BLaER1 treated with 17β-estradiol and CSF1 and Interleukin-3, amounts not matched to agents 10 nM and 100 nM (cell line): ENCODE measurements at regions not wholly inside any gene's neighbourhood (a gene's known extent, or its start where the extent isn't known, plus 50 kb on each side); places are given as distances from the start of the nearest gene placed in this dataset.

Experiments used
- H3K27ac ChIP-seq, 11 experiments: shearing (Covaris generic); formaldehyde crosslinking; 2 replicates each; pipeline ENCODE4 v1.8.1; 2022
- H3K27me3 ChIP-seq, 11 experiments: shearing (Covaris generic); formaldehyde crosslinking; 2 replicates each; pipeline ENCODE4 v1.8.1; 2022
- H3K36me3 ChIP-seq, 11 experiments: shearing (Covaris generic); formaldehyde crosslinking; 2 replicates each; pipeline ENCODE4 v1.8.1; 2022
- H3K4me1 ChIP-seq, 10 experiments: shearing (Covaris generic); formaldehyde crosslinking; 2 replicates each; pipeline ENCODE4 v1.8.1; 2022
- H3K4me2 ChIP-seq, 11 experiments: shearing (Covaris generic); formaldehyde crosslinking; 2 replicates each; pipeline ENCODE4 v1.8.1; 2022
- H3K4me3 ChIP-seq, 10 experiments: shearing (Covaris generic); formaldehyde crosslinking; 2 replicates each; pipeline ENCODE4 v1.8.1; 2022
- H3K9ac ChIP-seq, 11 experiments: shearing (Covaris generic); formaldehyde crosslinking; 2 replicates each; pipeline ENCODE4 v1.8.1; 2022
- H3K9me3 ChIP-seq, 11 experiments: shearing (Covaris generic); formaldehyde crosslinking; replicated peaks in 1 of 11; 2 replicates each; pipeline ENCODE4 v1.8.1; 2022
- H4K20me1 ChIP-seq, 11 experiments: shearing (Covaris generic); formaldehyde crosslinking; 2 replicates each; pipeline ENCODE4 v1.8.1; 2022
- Cebpa-rat ChIP-seq, 11 experiments: shearing (Covaris generic); IDR thresholded peaks; 2 replicates each; pipeline ENCODE4 v1.8.1; 2022

GRCh38 chr9:84139296-84140070 lies 158.9 kb downstream of the RMI1 start:
- Histone ChIP-seq H3K27me3 (peaks cover 0 to 10% (median 0%) of the 10 kb centered on the region in 11 experiments; a peak in 8 of 22 replicates), H3K9ac (peak overlapping the region in 1 of 11 experiments; percentile 2; a peak in 1 of 22 replicates), H3K4me3 (no peak overlapping the region), H3K4me1 (peaks cover 9 to 16% (median 12%) of the 10 kb centered on the region in 10 experiments), H3K36me3 (no peaks in the 10 kb centered on the region), H3K9me3 (peaks cover 0 to 10% (median 8%) of the 10 kb centered on the region in 11 experiments; a peak in 15 of 22 replicates), H3K4me2 (peak overlapping the region; percentile 45 to 80 (median 68)), H3K27ac (peak overlapping the region in 7 of 11 experiments; percentile 2 to 61 (median 34); a peak in 9 of 22 replicates), H4K20me1 (no peaks in the 10 kb centered on the region)
- TF ChIP-seq Cebpa-rat (IDR thresholded peaks at IDR 0.05) = no peak

- Histone ChIP-seq H4K20me1 (no peaks in the 10 kb centered on the region), H3K9me3 (peaks cover 0 to 10% (median 8%) of the 10 kb centered on the region in 11 experiments; a peak in 15 of 22 replicates), H3K4me1 (peaks cover 9 to 18% (median 12%) of the 10 kb centered on the region in 10 experiments), H3K9ac (no peak overlapping the region), H3K27me3 (peaks cover 0 to 10% (median 0%) of the 10 kb centered on the region in 11 experiments; a peak in 8 of 22 replicates), H3K4me3 (no peak overlapping the region), H3K27ac (no peak overlapping the region), H3K4me2 (peak overlapping the region in 1 of 11 experiments; percentile 80; a peak in 1 of 22 replicates), H3K36me3 (no peaks in the 10 kb centered on the region)
- no peak for TF ChIP-seq Cebpa-rat (IDR thresholded peaks at IDR 0.05)
These were observed 160.0 kb downstream of the RMI1 start for GRCh38 chr9:84140535-84141101.

DNA sequence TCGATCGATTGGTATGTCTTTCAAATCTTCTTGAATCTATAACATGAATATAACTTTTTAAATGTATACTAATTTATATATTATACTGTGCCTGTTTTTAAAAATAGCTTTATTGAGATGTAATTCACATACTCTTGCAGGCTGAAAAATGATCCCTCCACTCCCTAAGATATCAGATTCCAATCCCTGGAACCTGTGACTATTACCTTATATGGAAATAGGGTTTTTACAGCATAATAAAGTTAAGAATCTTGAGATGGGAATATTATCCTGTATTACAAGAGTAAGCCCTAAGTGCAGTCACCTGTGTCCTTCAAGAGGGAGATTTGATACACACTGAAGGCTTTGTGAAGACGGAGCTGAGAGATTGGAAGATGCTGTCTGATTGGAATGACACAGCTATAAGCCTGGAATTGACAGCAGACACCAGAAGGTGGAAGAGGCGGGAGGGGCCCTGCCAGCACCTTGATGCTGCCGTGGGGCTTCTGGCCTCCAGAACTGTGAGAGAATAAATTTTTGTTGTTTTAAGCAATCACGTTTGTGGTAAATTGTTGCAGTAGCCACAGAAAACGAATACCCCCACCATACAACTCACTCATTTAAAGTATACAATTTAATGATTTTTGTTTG lies 161.3 kb downstream of the RMI1 start:
- Histone ChIP-seq H3K36me3 (no peaks in the 10 kb centered on the region), H3K9ac (no peak overlapping the region), H3K9me3 (peaks cover 0 to 10% (median 8%) of the 10 kb centered on the region in 11 experiments; a peak in 15 of 22 replicates), H3K4me3 (no peak overlapping the region), H3K4me1 (peaks cover 16 to 31% (median 19%) of the 10 kb centered on the region in 10 experiments), H3K27me3 (peaks cover 0 to 10% (median 0%) of the 10 kb centered on the region in 11 experiments; a peak in 8 of 22 replicates), H3K4me2 (no peak overlapping the region), H3K27ac (no peak overlapping the region), H4K20me1 (no peaks in the 10 kb centered on the region)
- TF ChIP-seq Cebpa-rat (IDR thresholded peaks at IDR 0.05) = no peak

GRCh38 chr9:84145031-84145430 lies 164.4 kb downstream of the RMI1 start:
- Histone ChIP-seq H3K4me3 (no peak overlapping the region), H3K4me2 (no peak overlapping the region), H3K4me1 (peaks cover 17 to 36% (median 20%) of the 10 kb centered on the region in 10 experiments), H3K27me3 (peaks cover 0 to 10% (median 0%) of the 10 kb centered on the region in 11 experiments; a peak in 8 of 22 replicates), H3K27ac (no peak overlapping the region), H3K36me3 (no peaks in the 10 kb centered on the region), H4K20me1 (no peaks in the 10 kb centered on the region), H3K9ac (no peak overlapping the region), H3K9me3 (peaks cover 0 to 10% (median 8%) of the 10 kb centered on the region in 11 experiments; a peak in 15 of 22 replicates)
- TF ChIP-seq Cebpa-rat (IDR thresholded peaks at IDR 0.05) = no peak

DNA sequence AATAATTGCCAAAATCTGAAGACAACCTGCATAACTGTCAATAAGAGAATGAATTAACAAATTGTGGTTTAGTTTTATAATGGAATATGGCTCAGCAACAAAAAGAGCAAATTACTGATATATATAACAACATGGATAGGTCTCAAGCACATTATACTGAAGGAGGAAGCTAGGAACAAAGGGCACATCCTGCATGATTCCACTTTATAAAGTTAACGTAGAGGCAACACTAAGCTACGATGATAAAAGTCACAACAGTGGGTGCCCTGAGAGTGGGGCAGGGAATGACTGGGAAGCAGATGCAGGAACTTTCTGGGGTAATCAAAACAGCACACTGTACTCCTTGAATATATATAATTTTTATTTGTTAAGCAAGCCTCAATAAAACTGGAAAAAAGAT lies 165.2 kb downstream of the RMI1 start:
- Histone ChIP-seq H3K4me2 (peak overlapping the region in 2 of 11 experiments; percentile 72 to 78; a peak in 1 of 22 replicates), H3K9me3 (peaks cover 0 to 3% (median 2%) of the 10 kb centered on the region in 11 experiments; a peak in 9 of 22 replicates), H3K27me3 (peaks cover 0 to 6% (median 0%) of the 10 kb centered on the region in 11 experiments; a peak in 8 of 22 replicates), H3K9ac (no peak overlapping the region), H4K20me1 (no peaks in the 10 kb centered on the region), H3K4me1 (peaks cover 17 to 31% (median 20%) of the 10 kb centered on the region in 10 experiments), H3K27ac (no peak overlapping the region), H3K36me3 (no peaks in the 10 kb centered on the region), H3K4me3 (no peak overlapping the region)
- TF ChIP-seq Cebpa-rat (IDR thresholded peaks at IDR 0.05) = no peak

DNA sequence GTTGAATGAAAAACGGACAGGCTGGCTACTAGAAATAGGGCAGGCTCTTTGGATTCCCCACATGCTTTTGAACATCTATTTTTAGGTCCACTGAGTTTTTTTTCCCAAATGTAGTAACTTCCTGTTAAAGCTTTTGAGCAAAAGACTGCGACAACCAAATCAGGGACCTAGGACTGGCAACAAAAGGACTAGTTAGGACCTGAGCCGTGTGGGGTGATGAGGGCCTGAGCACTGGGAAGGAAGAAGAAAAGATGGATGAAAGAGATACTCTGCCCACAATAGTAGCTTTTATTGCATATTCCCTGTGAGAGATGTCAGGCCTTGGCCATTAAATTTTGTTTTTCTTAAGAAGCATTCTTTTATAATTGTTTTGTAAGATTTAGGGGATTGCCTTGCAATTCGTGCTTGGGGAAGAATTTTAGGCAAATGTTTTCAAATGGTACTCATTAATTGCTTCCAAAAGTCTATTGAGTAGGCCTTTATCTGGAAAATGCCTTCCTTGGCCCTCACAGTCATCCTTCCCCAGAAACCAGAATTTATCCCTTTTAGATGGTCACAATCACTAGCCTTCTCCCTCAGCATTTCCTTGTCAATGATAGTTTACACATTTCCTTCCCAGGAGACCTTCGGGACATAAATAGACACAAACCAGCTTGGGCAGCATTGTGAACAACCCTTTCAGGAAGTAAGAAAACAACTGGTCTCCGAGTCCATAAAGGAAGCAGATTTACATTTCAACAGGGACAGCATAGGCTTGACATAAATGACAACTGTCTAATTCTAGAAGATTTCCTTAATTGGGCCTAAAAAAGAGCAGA lies 166.5 kb downstream of the RMI1 start:
- H3K27ac ChIP-seq = peak overlapping the region; percentile 9 to 75 (median 66); a peak in 19 of 22 replicates
- H3K4me1 ChIP-seq = peaks cover 17 to 36% (median 23%) of the 10 kb centered on the region in 10 experiments
- H3K27me3 ChIP-seq = no peaks in the 10 kb centered on the region
- H3K9ac ChIP-seq = peak overlapping the region in 8 of 11 experiments; percentile 3 to 52 (median 26); a peak in 10 of 22 replicates
- H3K9me3 ChIP-seq = no peaks in the 10 kb centered on the region
- H3K36me3 ChIP-seq = no peaks in the 10 kb centered on the region
- no peaks in the 10 kb centered on the region for H4K20me1 ChIP-seq
- H3K4me3 ChIP-seq = no peak overlapping the region
- H3K4me2 ChIP-seq = peak overlapping the region; percentile 51 to 78 (median 70)
- no peak for TF ChIP-seq Cebpa-rat (IDR thresholded peaks at IDR 0.05)

GRCh38 chr9:84151236-84151635 lies 170.6 kb downstream of the RMI1 start:
- TF ChIP-seq Cebpa-rat (IDR thresholded peaks at IDR 0.05) = no peak
- Histone ChIP-seq H3K27me3 (no peaks in the 10 kb centered on the region), H3K9ac (no peak overlapping the region), H3K4me2 (peak overlapping the region in 1 of 11 experiments; percentile 60; a peak in 1 of 22 replicates), H3K9me3 (no peaks in the 10 kb centered on the region), H4K20me1 (no peaks in the 10 kb centered on the region), H3K4me1 (peaks cover 16 to 43% (median 26%) of the 10 kb centered on the region in 10 experiments), H3K27ac (no peak overlapping the region), H3K36me3 (no peaks in the 10 kb centered on the region), H3K4me3 (no peak overlapping the region)

DNA sequence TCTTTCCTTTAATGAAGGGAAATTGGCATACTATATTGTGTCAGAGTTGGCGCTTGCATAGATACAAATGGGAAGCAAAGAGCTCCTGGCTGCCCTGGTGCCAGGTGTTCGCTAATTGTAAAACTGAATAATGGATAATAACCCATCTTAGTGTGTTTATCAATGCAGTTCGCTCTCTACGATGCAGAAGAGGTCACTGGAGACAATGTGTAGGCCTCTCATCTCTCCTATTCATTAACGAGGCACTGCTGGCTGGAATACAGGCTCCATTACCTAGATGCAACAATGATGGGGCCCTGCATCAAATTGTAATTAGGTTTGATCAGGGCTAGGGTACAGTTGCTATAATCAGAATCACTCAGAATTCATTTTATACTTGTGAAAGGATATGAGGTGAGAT lies 171.0 kb downstream of the RMI1 start:
- H3K36me3 ChIP-seq = no peaks in the 10 kb centered on the region
- H3K4me1 ChIP-seq = peaks cover 12 to 39% (median 22%) of the 10 kb centered on the region in 10 experiments
- H3K4me2 ChIP-seq = peak overlapping the region in 4 of 11 experiments; percentile 49 to 60 (median 54); a peak in 8 of 22 replicates
- no peak overlapping the region for H3K27ac ChIP-seq
- H3K4me3 ChIP-seq = no peak overlapping the region
- no peaks in the 10 kb centered on the region for H3K27me3 ChIP-seq
- TF ChIP-seq Cebpa-rat (IDR thresholded peaks at IDR 0.05) = no peak
- H4K20me1 ChIP-seq = no peaks in the 10 kb centered on the region
- no peaks in the 10 kb centered on the region for H3K9me3 ChIP-seq
- no peak overlapping the region for H3K9ac ChIP-seq
